ENCODE measurements at regions not wholly inside any gene's neighbourhood (a gene's known extent, or its start where the extent isn't known, plus 50 kb on each side); places are given as distances from the start of the nearest gene placed in this dataset.

DNA sequence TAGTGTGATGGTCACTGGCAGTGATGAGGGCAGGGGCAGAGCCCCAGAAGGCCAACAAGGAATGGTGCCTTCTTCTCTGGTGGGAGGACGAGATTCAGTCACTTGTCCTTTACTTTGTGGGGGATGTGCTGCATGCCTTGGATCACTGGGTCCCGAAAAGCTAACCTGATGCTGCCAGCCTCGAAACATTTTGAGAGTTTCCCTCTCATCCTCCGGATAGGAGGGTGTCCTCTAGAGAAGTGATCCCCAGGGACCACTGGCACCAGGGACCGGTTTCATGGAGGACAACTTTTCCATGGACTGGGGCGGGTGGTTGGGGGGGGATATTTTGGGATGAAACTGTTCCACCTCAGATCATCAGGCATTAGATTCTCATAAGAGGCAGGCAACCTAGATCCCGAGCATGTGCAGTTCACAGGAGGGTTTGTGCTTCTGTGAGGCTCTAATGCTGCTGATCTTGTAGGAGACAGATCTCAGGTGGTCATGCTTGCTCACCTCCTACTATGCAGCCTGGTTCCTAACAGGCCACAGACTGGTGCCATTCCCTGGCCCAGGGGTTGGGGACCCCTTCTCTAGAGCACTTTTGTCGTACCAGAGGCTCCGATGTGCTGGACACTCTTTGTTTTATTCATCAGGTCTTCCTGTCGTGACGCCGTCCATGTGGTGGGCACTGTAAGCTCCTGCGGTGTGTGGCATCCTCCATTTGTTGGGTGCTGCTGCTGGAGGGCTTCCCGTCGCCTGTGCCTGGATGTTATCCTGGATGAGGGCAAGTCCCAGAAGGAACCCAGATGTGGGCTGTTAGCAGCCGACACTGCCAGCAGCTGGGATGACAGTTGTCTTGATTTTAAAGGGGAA is 68.5 kb upstream of the HDAC4 start:
- CTCF ChIA-PET, result no interaction called here
- TF ChIP-seq, protein P1, sequence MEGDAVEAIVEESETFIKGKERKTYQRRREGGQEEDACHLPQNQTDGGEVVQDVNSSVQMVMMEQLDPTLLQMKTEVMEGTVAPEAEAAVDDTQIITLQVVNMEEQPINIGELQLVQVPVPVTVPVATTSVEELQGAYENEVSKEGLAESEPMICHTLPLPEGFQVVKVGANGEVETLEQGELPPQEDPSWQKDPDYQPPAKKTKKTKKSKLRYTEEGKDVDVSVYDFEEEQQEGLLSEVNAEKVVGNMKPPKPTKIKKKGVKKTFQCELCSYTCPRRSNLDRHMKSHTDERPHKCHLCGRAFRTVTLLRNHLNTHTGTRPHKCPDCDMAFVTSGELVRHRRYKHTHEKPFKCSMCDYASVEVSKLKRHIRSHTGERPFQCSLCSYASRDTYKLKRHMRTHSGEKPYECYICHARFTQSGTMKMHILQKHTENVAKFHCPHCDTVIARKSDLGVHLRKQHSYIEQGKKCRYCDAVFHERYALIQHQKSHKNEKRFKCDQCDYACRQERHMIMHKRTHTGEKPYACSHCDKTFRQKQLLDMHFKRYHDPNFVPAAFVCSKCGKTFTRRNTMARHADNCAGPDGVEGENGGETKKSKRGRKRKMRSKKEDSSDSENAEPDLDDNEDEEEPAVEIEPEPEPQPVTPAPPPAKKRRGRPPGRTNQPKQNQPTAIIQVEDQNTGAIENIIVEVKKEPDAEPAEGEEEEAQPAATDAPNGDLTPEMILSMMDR (IDR thresholded peaks at IDR 0.05; ENCODE audit: extremely low read depth in 1 of 2, insufficient read depth in 1 of 2, low read depth in 1 of 2, low read length in 2 of 2), result no peak
- no peak for TF ChIP-seq MYC (IDR thresholded peaks at IDR 0.05; ENCODE audit: low read depth, low read length)
- no peak for TF ChIP-seq GATA2 (IDR thresholded peaks at IDR 0.05; ENCODE audit: insufficient read depth, insufficient read length, low read depth, low read length)
- TF ChIP-seq EZH2 (IDR thresholded peaks at IDR 0.05; ENCODE audit: borderline replicate concordance, low read depth, low read length, severe bottlenecking), result no peak
- TF ChIP-seq POLR2AphosphoS5 (IDR thresholded peaks at IDR 0.05; ENCODE audit: insufficient read depth, low read depth, low read length), result no peak
- TF ChIP-seq POLR2A (IDR thresholded peaks at IDR 0.05; ENCODE audit: low read depth, low read length), result no peak
- TF ChIP-seq JUN (IDR thresholded peaks at IDR 0.05; ENCODE audit: borderline replicate concordance, insufficient read depth, insufficient read length, low read depth), result no peak
- no peak for TF ChIP-seq MAX (IDR thresholded peaks at IDR 0.05; ENCODE audit: insufficient read depth, insufficient read length)
- no peak for TF ChIP-seq FOS (IDR thresholded peaks at IDR 0.05; ENCODE audit: borderline replicate concordance, insufficient read depth, low read length)
- H3K79me2 ChIP-seq (ENCODE audit: control insufficient read depth, insufficient read depth, low read length), result no peaks in the 10 kb centered on the region
- intact Hi-C loops (cut with micrococcal nuclease), result no loop called here
- FAIRE-seq (no peak), DNase-seq (ENCODE audit: low read depth, low spot score) (no peak)
- no peaks in the 10 kb centered on the region for H3K27me3 ChIP-seq (ENCODE audit: control insufficient read depth in 2 of 2, insufficient read depth in 2 of 2, low read length in 2 of 2)
- H4K20me1 ChIP-seq (replicated peaks; ENCODE audit: control insufficient read depth, extremely low read depth, insufficient read depth, low read length), result no peaks in the 10 kb centered on the region
- H3K36me3 ChIP-seq (ENCODE audit: control insufficient read depth in 2 of 2, extremely low read depth in 1 of 2, insufficient read depth in 2 of 2, low read length in 2 of 2), result no peaks in the 10 kb centered on the region
- H3K4me1 ChIP-seq (ENCODE audit: control insufficient read depth, extremely low read depth, insufficient read depth, low read length), result no peaks in the 10 kb centered on the region
- BruUV-seq (replicated peaks), result no TSS peak
- no peak overlapping the region for H2AFZ ChIP-seq (ENCODE audit: low read depth, low read length)
- no peak overlapping the region for H3K4me2 ChIP-seq (ENCODE audit: insufficient read depth, low read length)
- H3K27ac ChIP-seq (ENCODE audit: insufficient read depth, low read depth, low read length), result no peak overlapping the region
- dilution Hi-C loops (cut with MboI; ENCODE audit: extremely low pct_ligation_motif_present, low sequenced_read_pairs), result no loop called here
- POLR2A ChIA-PET, result no interaction called here
- H3K9me3 ChIP-seq (replicated peaks; ENCODE audit: control insufficient read depth, insufficient read depth, low read length), result no peaks in the 10 kb centered on the region
- no peak overlapping the region for H3K9ac ChIP-seq (replicated peaks; ENCODE audit: extremely low read depth, insufficient read depth, low read length)
- no peaks in the 10 kb centered on the region for H3K9me1 ChIP-seq (replicated peaks; ENCODE audit: control insufficient read depth, extremely low read depth, insufficient read depth, low read length)
- H3K4me3 ChIP-seq (replicated peaks in 1 of 3; ENCODE audit: insufficient read depth in 1 of 3, low read depth in 1 of 3, low read length in 3 of 3), result no peak overlapping the region
